NCI-H2196 treated with DMSO at 0.1 percent for 48 hours (cell line): ENCODE measurements at regions not wholly inside any gene's neighbourhood (a gene's known extent, or its start where the extent isn't known, plus 50 kb on each side); places are given as distances from the start of the nearest gene placed in this dataset.

Experiments
- DNase-seq: peaks from one replicate; lab custom pipeline; 2025; ENCODE audit not compliant: unreplicated experiment; lab: John Stamatoyannopoulos, UW

- DNase-seq, result no peak
These were observed 545.6 kb downstream of the ACTL7B start for GRCh38 chr9:108310202-108310601.

- DNase-seq, result no peak
These were observed 555.2 kb downstream of the ACTL7B start for GRCh38 chr9:108300306-108301287.

GRCh38 chr9:108297073-108297472 is 558.7 kb downstream of the ACTL7B start:
- DNase-seq, result no peak

- DNase-seq, result no peak
These were observed 559.7 kb downstream of the ACTL7B start for GRCh38 chr9:108296056-108296455.

GRCh38 chr9:108291586-108291932 is 564.2 kb downstream of the ACTL7B start:
- DNase-seq, result no peak

- no peak for DNase-seq
These were observed 564.8 kb downstream of the ACTL7B start for GRCh38 chr9:108290839-108291585.

- no peak for DNase-seq
These were observed 569.1 kb downstream of the ACTL7B start for GRCh38 chr9:108286638-108287206.

GRCh38 chr9:108283696-108284095 is 572.1 kb downstream of the ACTL7B start:
- DNase-seq, result no peak

- DNase-seq, result no peak
These were observed 572.9 kb downstream of the ACTL7B start for GRCh38 chr9:108282872-108283271.

GRCh38 chr9:108281696-108282095 is 574.1 kb downstream of the ACTL7B start:
- no peak for DNase-seq

- DNase-seq, result no peak
These were observed 577.4 kb downstream of the ACTL7B start for GRCh38 chr9:108278341-108278740.

- no peak for DNase-seq
These were observed 578.6 kb downstream of the ACTL7B start for GRCh38 chr9:108277216-108277615.

GRCh38 chr9:108275906-108276305 is 579.9 kb downstream of the ACTL7B start:
- DNase-seq, result no peak

- DNase-seq, result no peak
These were observed 580.8 kb downstream of the ACTL7B start for GRCh38 chr9:108274971-108275370.

- DNase-seq, result no peak
These were observed 581.8 kb downstream of the ACTL7B start for GRCh38 chr9:108273988-108274387.

- peak; percentile 36 for DNase-seq
These were observed 583.4 kb downstream of the ACTL7B start for GRCh38 chr9:108272349-108272899.

GRCh38 chr9:108271646-108272348 is 584.0 kb downstream of the ACTL7B start:
- DNase-seq, result peak; percentile 85

- no peak for DNase-seq
These were observed 584.5 kb downstream of the ACTL7B start for GRCh38 chr9:108271236-108271635.

GRCh38 chr9:108270561-108270960 is 585.2 kb downstream of the ACTL7B start:
- no peak for DNase-seq

GRCh38 chr9:108270051-108270450 is 585.7 kb downstream of the ACTL7B start:
- no peak for DNase-seq

- no peak for DNase-seq
These were observed 586.4 kb downstream of the ACTL7B start for GRCh38 chr9:108269371-108269770.
